ENCODE measurements at regions not wholly inside any gene's neighbourhood (a gene's known extent, or its start where the extent isn't known, plus 50 kb on each side); places are given as distances from the start of the nearest gene placed in this dataset.
"Not testable (repeated sequence)": the region's sequence is repeated elsewhere in the genome, so short reads cannot be mapped to it uniquely, and the experiment has no call there.

DNA sequence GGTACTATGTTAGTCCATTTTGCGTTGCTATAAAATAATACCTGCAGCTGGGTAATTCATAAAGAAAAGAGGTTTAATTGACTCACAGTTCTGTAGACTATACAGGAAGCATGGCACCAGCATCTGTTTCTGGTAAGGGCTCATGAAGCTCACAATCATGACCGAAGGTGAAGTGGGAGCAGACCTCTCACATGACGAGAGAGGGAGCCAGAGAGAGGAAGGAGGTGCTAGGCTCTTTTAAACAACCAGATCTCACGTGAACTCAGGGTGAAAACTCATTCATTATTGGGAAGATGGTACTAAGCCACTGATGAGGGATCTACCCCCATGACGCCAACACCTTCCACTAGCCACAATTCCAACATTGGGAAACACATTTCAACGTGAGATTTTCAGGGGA, 301.7 kb upstream of the MDFIC2 start:
- Histone ChIP-seq H3K4me2 (ENCODE audit: low read length) (no peak overlapping the region), H4K20me1 (ENCODE audit: insufficient read depth) (no peaks in the 10 kb centered on the region), H3K79me2 (replicated peaks; ENCODE audit: insufficient read depth, low read length) (no peaks in the 10 kb centered on the region), H3K4me3 (ENCODE audit: low read length) (no peak overlapping the region), H3K36me3 (ENCODE audit: insufficient read depth, low read length) (no peaks in the 10 kb centered on the region), H3K9me3 (ENCODE audit: low read length) (no peaks in the 10 kb centered on the region), H3K9ac (ENCODE audit: low read length) (no peak overlapping the region), H3F3A (ENCODE audit: insufficient read depth, low read length, poor library complexity, severe bottlenecking) (no peaks in the 10 kb centered on the region), H2AFZ (ENCODE audit: low read depth, low read length) (no peak overlapping the region), H3K27me3 (ENCODE audit: insufficient read depth, low read depth, low read length) (no peaks in the 10 kb centered on the region), H3K27ac (ENCODE audit: low read length) (no peak overlapping the region), H3K9me2 (ENCODE audit: insufficient read depth, low read length) (no peaks in the 10 kb centered on the region)
- TF ChIP-seq, protein P1, sequence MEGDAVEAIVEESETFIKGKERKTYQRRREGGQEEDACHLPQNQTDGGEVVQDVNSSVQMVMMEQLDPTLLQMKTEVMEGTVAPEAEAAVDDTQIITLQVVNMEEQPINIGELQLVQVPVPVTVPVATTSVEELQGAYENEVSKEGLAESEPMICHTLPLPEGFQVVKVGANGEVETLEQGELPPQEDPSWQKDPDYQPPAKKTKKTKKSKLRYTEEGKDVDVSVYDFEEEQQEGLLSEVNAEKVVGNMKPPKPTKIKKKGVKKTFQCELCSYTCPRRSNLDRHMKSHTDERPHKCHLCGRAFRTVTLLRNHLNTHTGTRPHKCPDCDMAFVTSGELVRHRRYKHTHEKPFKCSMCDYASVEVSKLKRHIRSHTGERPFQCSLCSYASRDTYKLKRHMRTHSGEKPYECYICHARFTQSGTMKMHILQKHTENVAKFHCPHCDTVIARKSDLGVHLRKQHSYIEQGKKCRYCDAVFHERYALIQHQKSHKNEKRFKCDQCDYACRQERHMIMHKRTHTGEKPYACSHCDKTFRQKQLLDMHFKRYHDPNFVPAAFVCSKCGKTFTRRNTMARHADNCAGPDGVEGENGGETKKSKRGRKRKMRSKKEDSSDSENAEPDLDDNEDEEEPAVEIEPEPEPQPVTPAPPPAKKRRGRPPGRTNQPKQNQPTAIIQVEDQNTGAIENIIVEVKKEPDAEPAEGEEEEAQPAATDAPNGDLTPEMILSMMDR (IDR thresholded peaks at IDR 0.05; ENCODE audit: poor library complexity, severe bottlenecking): no peak
- TF ChIP-seq EP300 (conservative IDR thresholded peaks at IDR 0.05; ENCODE audit: poor library complexity, severe bottlenecking) (no peak), RAD21 (conservative IDR thresholded peaks at IDR 0.05) (no peak), SMC3 (conservative IDR thresholded peaks at IDR 0.05; ENCODE audit: poor library complexity) (no peak), MXI1 (conservative IDR thresholded peaks at IDR 0.05; ENCODE audit: poor library complexity, severe bottlenecking) (no peak), POLR2AphosphoS5 (IDR thresholded peaks at IDR 0.05) (no peak), EZH2 (IDR thresholded peaks at IDR 0.05; ENCODE audit: borderline replicate concordance, insufficient read depth, low read length, poor library complexity, severe bottlenecking) (no peak), TAF1 (IDR thresholded peaks at IDR 0.05; ENCODE audit: low read depth) (no peak)
- TF ChIP-seq, protein P2, sequence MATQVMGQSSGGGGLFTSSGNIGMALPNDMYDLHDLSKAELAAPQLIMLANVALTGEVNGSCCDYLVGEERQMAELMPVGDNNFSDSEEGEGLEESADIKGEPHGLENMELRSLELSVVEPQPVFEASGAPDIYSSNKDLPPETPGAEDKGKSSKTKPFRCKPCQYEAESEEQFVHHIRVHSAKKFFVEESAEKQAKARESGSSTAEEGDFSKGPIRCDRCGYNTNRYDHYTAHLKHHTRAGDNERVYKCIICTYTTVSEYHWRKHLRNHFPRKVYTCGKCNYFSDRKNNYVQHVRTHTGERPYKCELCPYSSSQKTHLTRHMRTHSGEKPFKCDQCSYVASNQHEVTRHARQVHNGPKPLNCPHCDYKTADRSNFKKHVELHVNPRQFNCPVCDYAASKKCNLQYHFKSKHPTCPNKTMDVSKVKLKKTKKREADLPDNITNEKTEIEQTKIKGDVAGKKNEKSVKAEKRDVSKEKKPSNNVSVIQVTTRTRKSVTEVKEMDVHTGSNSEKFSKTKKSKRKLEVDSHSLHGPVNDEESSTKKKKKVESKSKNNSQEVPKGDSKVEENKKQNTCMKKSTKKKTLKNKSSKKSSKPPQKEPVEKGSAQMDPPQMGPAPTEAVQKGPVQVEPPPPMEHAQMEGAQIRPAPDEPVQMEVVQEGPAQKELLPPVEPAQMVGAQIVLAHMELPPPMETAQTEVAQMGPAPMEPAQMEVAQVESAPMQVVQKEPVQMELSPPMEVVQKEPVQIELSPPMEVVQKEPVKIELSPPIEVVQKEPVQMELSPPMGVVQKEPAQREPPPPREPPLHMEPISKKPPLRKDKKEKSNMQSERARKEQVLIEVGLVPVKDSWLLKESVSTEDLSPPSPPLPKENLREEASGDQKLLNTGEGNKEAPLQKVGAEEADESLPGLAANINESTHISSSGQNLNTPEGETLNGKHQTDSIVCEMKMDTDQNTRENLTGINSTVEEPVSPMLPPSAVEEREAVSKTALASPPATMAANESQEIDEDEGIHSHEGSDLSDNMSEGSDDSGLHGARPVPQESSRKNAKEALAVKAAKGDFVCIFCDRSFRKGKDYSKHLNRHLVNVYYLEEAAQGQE (IDR thresholded peaks at IDR 0.05; ENCODE audit: borderline replicate concordance): no peak

DNA sequence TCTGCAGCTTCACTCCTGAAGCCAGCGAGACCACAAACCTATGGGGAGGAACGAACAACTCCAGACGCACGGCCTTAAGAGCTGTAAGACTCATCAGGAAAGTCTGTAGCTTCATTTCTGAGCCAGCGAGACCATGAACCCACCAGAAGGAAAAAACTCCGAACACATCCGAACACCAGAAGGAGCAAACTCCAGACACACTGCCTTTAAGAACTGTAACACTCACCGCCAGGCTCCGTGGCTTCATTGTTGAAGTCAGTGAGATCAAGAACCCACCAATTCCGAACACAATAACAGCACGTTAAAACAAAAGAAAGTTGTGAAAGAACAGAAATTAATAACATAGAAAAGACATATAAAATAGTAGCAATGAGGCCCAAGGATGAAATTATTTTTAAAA, 300.5 kb upstream of the MDFIC2 start:
- Histone ChIP-seq H3K79me2 (replicated peaks; ENCODE audit: insufficient read depth, low read length) (no peaks in the 10 kb centered on the region), H3F3A (ENCODE audit: insufficient read depth, low read length, poor library complexity, severe bottlenecking) (no peaks in the 10 kb centered on the region), H2AFZ (ENCODE audit: low read depth, low read length) (no peak overlapping the region), H3K4me3 (ENCODE audit: low read length) (no peak overlapping the region), H3K9ac (ENCODE audit: low read length) (no peak overlapping the region), H3K4me2 (ENCODE audit: low read length) (no peak overlapping the region), H3K36me3 (ENCODE audit: insufficient read depth, low read length) (no peaks in the 10 kb centered on the region), H3K27ac (ENCODE audit: low read length) (no peak overlapping the region), H3K9me2 (ENCODE audit: insufficient read depth, low read length) (no peaks in the 10 kb centered on the region), H3K27me3 (ENCODE audit: insufficient read depth, low read depth, low read length) (no peaks in the 10 kb centered on the region), H3K9me3 (ENCODE audit: low read length) (no peaks in the 10 kb centered on the region), H4K20me1 (ENCODE audit: insufficient read depth) (no peaks in the 10 kb centered on the region)
- TF ChIP-seq EZH2 (IDR thresholded peaks at IDR 0.05; ENCODE audit: borderline replicate concordance, insufficient read depth, low read length, poor library complexity, severe bottlenecking): no peak
- TF ChIP-seq MXI1 (conservative IDR thresholded peaks at IDR 0.05; ENCODE audit: poor library complexity, severe bottlenecking): no peak
- TF ChIP-seq SMC3 (conservative IDR thresholded peaks at IDR 0.05; ENCODE audit: poor library complexity): no peak
- no peak for TF ChIP-seq EP300 (conservative IDR thresholded peaks at IDR 0.05; ENCODE audit: poor library complexity, severe bottlenecking)

DNA sequence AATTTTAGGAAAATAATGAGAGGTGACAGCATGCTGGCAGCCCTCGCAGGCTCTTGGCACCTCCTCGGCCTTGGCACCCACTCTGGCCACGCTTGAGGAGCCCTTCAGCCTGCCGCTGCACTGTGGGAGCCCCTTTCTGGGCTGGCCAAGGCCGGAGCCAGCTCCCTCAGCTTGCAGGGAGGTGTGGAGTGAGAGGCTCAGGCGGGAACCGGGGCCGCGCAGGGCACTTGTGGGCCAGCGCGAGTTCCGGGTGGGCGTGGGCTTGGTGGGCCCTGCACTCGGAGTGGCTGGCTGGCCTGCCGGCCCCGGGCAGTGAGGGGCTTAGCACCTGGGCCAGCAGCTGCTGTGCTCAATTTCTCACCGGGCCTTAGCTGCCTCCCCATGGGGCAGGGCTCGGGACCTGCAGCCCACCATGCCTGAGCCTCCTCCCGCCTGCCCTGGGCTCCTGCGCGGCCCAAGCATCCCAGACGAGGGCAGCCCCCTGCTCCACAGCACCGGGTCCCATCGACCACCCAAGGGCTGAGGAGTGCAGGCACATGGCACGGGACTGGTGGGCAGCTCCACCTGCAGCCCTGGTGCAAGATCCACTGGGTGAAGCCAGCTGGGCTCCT, 299.3 kb upstream of the MDFIC2 start:
- not testable (repeated sequence) for H3K4me3 ChIP-seq (ENCODE audit: low read length); H3K9me2 ChIP-seq (ENCODE audit: insufficient read depth, low read length); H3K79me2 ChIP-seq (replicated peaks; ENCODE audit: insufficient read depth, low read length); H3K36me3 ChIP-seq (ENCODE audit: insufficient read depth, low read length); H3K27me3 ChIP-seq (ENCODE audit: insufficient read depth, low read depth, low read length); H3K4me2 ChIP-seq (ENCODE audit: low read length); H3K27ac ChIP-seq (ENCODE audit: low read length); H2AFZ ChIP-seq (ENCODE audit: low read depth, low read length); H3K9ac ChIP-seq (ENCODE audit: low read length); H3K9me3 ChIP-seq (ENCODE audit: low read length); H4K20me1 ChIP-seq (ENCODE audit: insufficient read depth); H3F3A ChIP-seq (ENCODE audit: insufficient read depth, low read length, poor library complexity, severe bottlenecking)

All from neural cell (in vitro differentiated cells).